Loucy (cell line): ENCODE measurements at regions not wholly inside any gene's neighbourhood (a gene's known extent, or its start where the extent isn't known, plus 50 kb on each side); places are given as distances from the start of the nearest gene placed in this dataset.

ENCODE experiments used
- CTCF ChIP-seq: fragments of 200-600 bp; sonication (generic); conservative IDR thresholded peaks from 2 replicates; pipeline ENCODE4 v1.5.1; 2014; ENCODE audit warnings: mild to moderate bottlenecking, antibody characterized with exemption, low read length
- EZH2phosphoT487 ChIP-seq: fragments of 200-600 bp; IDR thresholded peaks from 2 replicates; pipeline ENCODE4 v1.6.1; 2018; ENCODE audit warnings: antibody characterized with exemption, mild to moderate bottlenecking, moderate library complexity, borderline replicate concordance

GRCh38 chr2:165016772-165017411, 61.6 kb upstream of the SLC38A11 start:
- peak; percentile 89 for TF ChIP-seq CTCF
- TF ChIP-seq EZH2phosphoT487: no peak
